Lung (tissue), 11 donors: ENCODE measurements at regions not wholly inside any gene's neighbourhood (a gene's known extent, or its start where the extent isn't known, plus 50 kb on each side); places are given as distances from the start of the nearest gene placed in this dataset.

Source experiments
- ATAC-seq: fragments of 200-7000 bp; cut with Tn5 transposase; one replicate; pipeline ENCODE4 v1.9.1; 2020; ENCODE audit warnings: moderate number of reproducible peaks; ENCODE audit not compliant: insufficient read depth, low FRiP score
- DNase-seq, 3 donors: peaks; one replicate each; pipeline ENCODE4 v3.0.0-alpha.2; 2013 to 2017
- H3K27ac ChIP-seq, 2 donors: one replicate each; pipeline ENCODE4 v1.5.1; 2013; ENCODE audit warnings: mild to moderate bottlenecking in 2 of 2, moderate library complexity in 2 of 2, control low read depth in 1 of 2, inconsistent platforms in 1 of 2, low read depth in 1 of 2, low read length in 1 of 2
- H3K27me3 ChIP-seq, 3 donors: one replicate each; pipeline ENCODE4 v1.5.1; 2013; ENCODE audit warnings: low read length in 2 of 3; ENCODE audit not compliant: control insufficient read depth in 3 of 3, insufficient read depth in 3 of 3
- H3K36me3 ChIP-seq, 4 donors: one replicate each; pipeline ENCODE4 v1.5.1; 2013; ENCODE audit warnings: low read length in 4 of 4, mild to moderate bottlenecking in 1 of 4, moderate library complexity in 1 of 4; ENCODE audit not compliant: control insufficient read depth in 4 of 4, insufficient read depth in 4 of 4
- H3K4me1 ChIP-seq, 5 donors: one replicate each; pipeline ENCODE4 v1.5.1; 2013; ENCODE audit warnings: low read length in 5 of 5, mild to moderate bottlenecking in 2 of 5, moderate library complexity in 1 of 5; ENCODE audit not compliant: control insufficient read depth in 5 of 5, insufficient read depth in 5 of 5
- H3K4me3 ChIP-seq: one replicate; pipeline ENCODE4 v1.5.1; 2013; ENCODE audit warnings: mild to moderate bottlenecking, control low read depth, moderate library complexity
- H3K9ac ChIP-seq, 2 donors: one replicate each; pipeline ENCODE4 v1.5.1; 2013; ENCODE audit warnings: low read length in 2 of 2, control low read depth in 1 of 2; ENCODE audit not compliant: insufficient read depth in 1 of 2
- H3K9me3 ChIP-seq, 4 donors: one replicate each; pipeline ENCODE4 v1.5.1; 2013; ENCODE audit warnings: low read length in 3 of 4, mild to moderate bottlenecking in 1 of 4, moderate library complexity in 1 of 4; ENCODE audit not compliant: control insufficient read depth in 4 of 4, insufficient read depth in 3 of 4
- WGBS, 2 donors: extraction: QIAGEN DNeasy Blood & Tissue Kit; methylation state at CpG; one replicate each; pipeline ENCODE4 v1.1.7; 2013; 5-methylcytosine and 5-hydroxymethylcytosine counted together
- TF ChIP-seq, protein P1 (sequence below): IDR thresholded peaks from 2 replicates; pipeline ENCODE4 v1.5.1; 2012; ENCODE audit warnings: mild to moderate bottlenecking; ENCODE audit errors: control extremely low read depth, extremely low read depth
- donor health status: control.
- donor health status: control.
- donor health status: Bipolar disorder and iron deficiency.
- donor health status: healthy.
- donor health status: DM: yes; HTN: yes; CAD: no.

DNA sequence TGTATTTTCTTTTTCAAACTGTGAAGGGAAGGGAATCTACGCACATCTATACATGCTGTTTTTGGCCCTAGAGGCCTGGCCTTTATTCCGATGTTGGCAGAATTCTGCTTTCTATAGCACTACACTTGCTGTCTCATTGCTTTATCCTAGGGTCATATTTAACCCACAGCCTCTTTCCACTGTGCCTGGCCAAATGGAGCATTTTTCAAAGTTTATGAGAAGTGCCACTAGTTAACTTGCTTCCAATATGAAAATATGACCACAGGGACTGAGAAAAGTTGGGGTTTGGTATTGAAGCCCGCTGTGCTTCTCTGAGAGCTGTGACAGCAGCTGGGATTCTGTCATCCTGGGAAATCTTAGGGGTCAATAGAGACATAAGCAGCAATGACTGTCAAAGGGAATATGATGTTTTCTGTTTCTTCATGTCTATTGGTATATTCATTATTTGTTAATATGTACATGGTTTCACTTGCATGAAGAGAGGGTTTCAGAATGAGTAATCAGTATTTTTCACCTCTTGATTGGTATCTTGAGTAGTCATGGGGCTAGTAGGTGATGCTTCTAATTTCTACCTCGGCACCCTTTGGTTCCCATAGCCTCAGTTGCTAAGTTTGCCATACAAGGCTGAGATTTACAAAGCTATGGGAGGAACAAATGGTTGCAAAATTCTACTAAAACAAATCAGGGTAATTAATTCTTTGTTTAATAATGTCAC, 275.8 kb upstream of the RBMS3 start:
- TF ChIP-seq, protein P1, sequence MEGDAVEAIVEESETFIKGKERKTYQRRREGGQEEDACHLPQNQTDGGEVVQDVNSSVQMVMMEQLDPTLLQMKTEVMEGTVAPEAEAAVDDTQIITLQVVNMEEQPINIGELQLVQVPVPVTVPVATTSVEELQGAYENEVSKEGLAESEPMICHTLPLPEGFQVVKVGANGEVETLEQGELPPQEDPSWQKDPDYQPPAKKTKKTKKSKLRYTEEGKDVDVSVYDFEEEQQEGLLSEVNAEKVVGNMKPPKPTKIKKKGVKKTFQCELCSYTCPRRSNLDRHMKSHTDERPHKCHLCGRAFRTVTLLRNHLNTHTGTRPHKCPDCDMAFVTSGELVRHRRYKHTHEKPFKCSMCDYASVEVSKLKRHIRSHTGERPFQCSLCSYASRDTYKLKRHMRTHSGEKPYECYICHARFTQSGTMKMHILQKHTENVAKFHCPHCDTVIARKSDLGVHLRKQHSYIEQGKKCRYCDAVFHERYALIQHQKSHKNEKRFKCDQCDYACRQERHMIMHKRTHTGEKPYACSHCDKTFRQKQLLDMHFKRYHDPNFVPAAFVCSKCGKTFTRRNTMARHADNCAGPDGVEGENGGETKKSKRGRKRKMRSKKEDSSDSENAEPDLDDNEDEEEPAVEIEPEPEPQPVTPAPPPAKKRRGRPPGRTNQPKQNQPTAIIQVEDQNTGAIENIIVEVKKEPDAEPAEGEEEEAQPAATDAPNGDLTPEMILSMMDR = no peak
- Histone ChIP-seq H3K4me1 (no peaks in the 10 kb centered on the region), H3K9me3 (no peaks in the 10 kb centered on the region), H3K36me3 (no peaks in the 10 kb centered on the region), H3K27me3 (no peaks in the 10 kb centered on the region), H3K9ac (no peak overlapping the region), H3K27ac (no peak overlapping the region), H3K4me3 (no peak overlapping the region)
- ATAC-seq (no peak), DNase-seq (no peak)
- WGBS, 2 donors = 91 to 94% methylated on average over 4 of the region's 4 CpGs

DNA sequence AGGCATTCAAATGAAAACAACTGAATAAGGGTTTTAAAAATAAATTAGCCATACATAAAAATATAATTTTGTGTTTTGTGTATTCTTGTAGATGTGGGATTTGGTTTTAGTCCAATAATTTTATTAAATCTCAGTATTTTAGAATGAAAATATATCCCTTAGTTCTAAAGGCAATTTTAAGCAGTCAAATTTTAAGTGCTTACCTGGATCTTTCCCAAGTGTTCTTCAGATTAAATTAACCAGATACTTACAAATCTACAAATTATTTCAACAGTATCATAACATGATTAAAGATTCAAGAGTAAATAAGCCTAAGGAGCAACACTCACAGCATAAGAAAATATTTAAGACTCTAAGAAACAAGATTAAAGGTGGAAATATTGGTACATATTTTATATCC, 275.0 kb upstream of the RBMS3 start:
- H3K9ac ChIP-seq = no peak overlapping the region
- no peaks in the 10 kb centered on the region for H3K4me1 ChIP-seq
- DNase-seq (no peak), ATAC-seq (no peak)
- H3K27ac ChIP-seq = no peak overlapping the region
- TF ChIP-seq, protein P1 = no peak
- no peak overlapping the region for H3K4me3 ChIP-seq
- H3K27me3 ChIP-seq = no peaks in the 10 kb centered on the region
- H3K9me3 ChIP-seq = no peaks in the 10 kb centered on the region
- H3K36me3 ChIP-seq = no peaks in the 10 kb centered on the region

DNA sequence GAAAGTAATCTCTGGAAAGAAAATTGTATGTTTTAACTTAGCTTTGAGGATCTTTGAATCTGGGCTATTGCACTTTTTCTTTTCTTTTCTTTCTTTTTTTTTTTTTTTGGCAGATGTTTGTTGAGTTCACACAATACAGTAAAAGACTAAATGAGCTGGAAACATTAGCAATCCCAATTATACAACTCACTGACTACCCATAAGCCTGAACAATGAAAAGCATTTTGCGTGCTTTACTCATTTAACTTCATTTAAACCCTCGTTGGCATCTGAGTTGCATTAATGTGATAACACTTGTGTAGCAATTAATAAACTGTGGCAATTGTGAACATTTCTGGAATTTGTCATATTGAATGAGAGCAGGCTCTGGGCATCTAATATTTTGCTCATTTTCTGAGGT, 269.4 kb upstream of the RBMS3 start:
- Histone ChIP-seq H3K27ac (no peak overlapping the region), H3K9me3 (no peaks in the 10 kb centered on the region), H3K36me3 (no peaks in the 10 kb centered on the region), H3K27me3 (no peaks in the 10 kb centered on the region), H3K9ac (no peak overlapping the region), H3K4me1 (no peaks in the 10 kb centered on the region), H3K4me3 (no peak overlapping the region)
- ATAC-seq (no peak), DNase-seq (no peak)
- TF ChIP-seq, protein P1 = no peak
- WGBS, 2 donors = 89 to 90% methylated on average over 2 of the region's 2 CpGs

DNA sequence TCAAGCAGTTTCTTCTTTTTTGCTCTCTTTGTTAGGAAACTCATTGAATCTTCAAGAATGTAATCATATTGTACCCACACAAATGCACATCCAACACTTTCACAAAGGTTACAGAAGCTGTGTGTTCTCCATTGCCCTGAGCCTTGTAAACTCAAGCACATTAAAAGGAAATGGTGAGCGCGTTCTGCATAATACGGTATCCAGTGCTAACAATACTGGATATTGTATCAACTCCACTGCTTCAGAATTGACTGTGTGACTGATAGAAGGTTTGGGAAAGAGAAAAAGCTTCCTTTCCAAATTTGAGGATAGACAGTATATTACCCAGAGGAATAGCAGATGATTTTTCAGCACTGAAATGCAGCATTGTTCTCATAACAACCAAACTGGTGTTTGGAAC, 268.9 kb upstream of the RBMS3 start:
- Histone ChIP-seq H3K9me3 (no peaks in the 10 kb centered on the region), H3K27me3 (no peaks in the 10 kb centered on the region), H3K36me3 (no peaks in the 10 kb centered on the region), H3K4me1 (no peaks in the 10 kb centered on the region), H3K27ac (no peak overlapping the region), H3K4me3 (no peak overlapping the region), H3K9ac (no peak overlapping the region)
- 96 to 97% methylated on average over 3 of the region's 3 CpGs for WGBS, 2 donors
- no peak for ATAC-seq
- DNase-seq = no peak
- TF ChIP-seq, protein P1 = no peak
